Erythroblast (primary cell): ENCODE measurements at regions not wholly inside any gene's neighbourhood (a gene's known extent, or its start where the extent isn't known, plus 50 kb on each side); places are given as distances from the start of the nearest gene placed in this dataset.

Source experiments
- DNase-seq, 2 experiments: peaks; one replicate each; lab custom pipeline; 2025; lab: John Stamatoyannopoulos, UW
- GATA1 ChIP-seq: IDR thresholded peaks from 2 replicates; pipeline ENCODE4 v1.6.1; 2011; ENCODE audit warnings: low read depth, mild to moderate bottlenecking, control low read depth, low read length, moderate library complexity
- POLR2A ChIP-seq: IDR thresholded peaks from 2 replicates; pipeline ENCODE4 v1.6.1; 2011; ENCODE audit warnings: mild to moderate bottlenecking, low read length

DNA sequence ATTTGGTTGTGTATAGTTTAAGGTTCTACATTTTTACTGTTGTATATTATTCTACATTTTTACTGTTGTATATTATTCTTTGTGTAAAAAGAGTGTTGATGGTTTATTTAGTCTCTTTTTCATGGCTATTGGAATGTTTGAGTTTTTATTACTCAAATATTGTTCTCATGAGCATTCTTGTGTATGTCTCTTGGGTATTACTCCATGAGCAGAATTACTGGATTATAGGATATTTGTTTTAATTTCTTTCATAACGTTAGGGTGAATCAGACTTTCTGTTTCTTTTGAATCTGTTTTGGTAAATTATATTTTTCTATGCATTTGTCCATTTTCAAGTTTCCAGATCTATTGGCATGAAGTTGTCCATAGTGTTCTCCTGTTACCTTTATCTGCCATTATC lies 111.6 kb downstream of the DYNAP start:
- DNase-seq, result no peak
- TF ChIP-seq GATA1 (no peak), POLR2A (no peak)

DNA sequence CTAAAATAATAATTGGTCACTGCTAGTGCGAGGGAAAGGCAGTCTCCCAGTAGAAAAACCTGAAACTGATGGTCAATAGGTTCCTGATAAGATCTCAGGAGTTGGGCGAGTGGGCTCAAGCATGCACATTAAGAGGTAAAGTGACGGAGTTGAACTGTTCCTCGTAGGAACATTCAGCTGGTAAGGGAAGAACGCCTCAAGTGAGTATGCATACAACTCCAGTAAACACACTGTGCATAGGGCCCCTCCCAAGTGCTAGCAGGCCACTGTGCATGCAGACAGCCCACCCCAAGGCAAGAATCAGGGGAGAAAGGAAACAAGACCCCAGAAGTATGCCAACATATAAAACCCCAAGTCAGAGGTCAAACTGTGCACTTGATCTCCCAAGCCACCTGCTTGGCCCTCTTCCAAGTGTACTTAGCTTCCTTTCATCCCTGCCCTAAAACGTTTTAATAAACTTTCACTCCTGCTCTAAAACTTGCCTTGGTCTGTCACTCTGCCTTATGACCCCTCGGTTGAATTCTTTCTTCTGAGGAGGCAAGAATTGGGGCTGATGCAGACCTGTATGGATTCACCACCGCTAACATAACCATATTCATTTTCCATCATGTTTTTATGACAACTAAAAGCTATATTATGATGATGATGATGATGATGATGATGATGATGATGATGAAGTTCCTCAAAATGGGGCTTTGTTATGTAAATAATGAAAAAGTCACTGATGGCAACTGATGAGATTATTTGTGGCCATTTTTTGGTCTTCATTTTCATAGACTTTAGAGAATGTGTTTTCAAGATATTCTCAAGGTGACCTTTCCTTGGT lies 118.0 kb upstream of the RAB27B start:
- DNase-seq, result peak; percentile 26 to 48
- no peak for TF ChIP-seq POLR2A
- no peak for TF ChIP-seq GATA1

DNA sequence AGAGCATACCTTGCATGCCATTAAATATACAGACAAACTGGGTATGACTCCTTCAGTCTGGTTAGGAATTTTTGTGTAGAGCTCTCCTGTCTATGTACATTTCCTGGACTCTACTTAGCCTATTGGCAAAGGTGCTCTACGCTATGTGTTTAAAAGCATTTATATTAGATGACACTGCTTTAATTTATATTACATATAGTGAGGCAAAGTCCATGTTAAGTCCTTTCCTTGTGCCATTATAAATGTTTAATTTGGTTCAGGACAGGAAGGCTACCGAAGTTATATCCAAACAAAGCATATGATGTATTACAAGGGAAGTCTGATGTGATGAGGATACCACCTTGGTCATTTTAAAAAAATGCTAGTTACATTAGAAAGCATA lies 117.4 kb upstream of the RAB27B start:
- DNase-seq, result no peak
- TF ChIP-seq POLR2A, result no peak
- TF ChIP-seq GATA1, result no peak

DNA sequence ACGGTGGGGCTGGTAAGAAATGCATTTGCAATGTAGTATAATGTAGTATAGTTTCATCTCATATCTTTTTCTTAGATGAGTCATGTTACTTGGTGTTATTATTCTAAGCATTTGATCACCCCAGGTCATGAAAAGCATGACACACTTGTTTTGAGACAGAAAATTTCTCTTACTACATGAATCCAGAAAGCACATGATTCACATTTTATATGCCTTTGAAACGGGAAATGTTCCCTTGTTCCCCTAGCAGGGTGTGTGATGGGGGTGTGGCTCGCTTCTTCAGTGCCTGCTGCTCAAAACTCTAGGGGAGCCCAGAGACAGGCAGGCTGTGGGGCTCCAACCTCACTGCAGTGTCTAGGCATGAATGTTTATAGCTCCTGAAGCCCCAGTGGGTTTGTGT lies 116.0 kb upstream of the RAB27B start:
- TF ChIP-seq POLR2A, result no peak
- no peak for TF ChIP-seq GATA1
- DNase-seq, result peak; percentile 14 to 40

DNA sequence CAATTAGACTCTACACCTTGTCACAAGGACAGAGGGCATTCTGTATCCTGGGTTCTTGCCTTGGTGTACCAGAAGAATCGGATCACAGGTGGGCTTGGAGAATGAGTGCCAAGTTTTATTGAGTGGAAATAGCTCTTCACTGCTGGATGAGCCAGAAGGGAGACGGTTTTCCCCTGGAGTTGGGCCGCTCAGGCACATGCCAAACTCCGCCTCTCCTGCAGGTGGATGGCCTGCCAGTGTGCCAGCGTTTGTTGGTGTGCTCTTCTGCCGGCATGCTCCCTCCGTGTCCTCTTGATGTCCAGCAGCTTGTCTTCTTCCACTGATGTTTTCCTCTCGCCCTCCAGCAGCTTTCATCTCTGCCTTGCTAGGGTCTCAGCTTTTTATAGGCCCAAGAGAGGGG lies 115.5 kb upstream of the RAB27B start:
- no peak for TF ChIP-seq POLR2A
- TF ChIP-seq GATA1, result no peak
- no peak for DNase-seq

DNA sequence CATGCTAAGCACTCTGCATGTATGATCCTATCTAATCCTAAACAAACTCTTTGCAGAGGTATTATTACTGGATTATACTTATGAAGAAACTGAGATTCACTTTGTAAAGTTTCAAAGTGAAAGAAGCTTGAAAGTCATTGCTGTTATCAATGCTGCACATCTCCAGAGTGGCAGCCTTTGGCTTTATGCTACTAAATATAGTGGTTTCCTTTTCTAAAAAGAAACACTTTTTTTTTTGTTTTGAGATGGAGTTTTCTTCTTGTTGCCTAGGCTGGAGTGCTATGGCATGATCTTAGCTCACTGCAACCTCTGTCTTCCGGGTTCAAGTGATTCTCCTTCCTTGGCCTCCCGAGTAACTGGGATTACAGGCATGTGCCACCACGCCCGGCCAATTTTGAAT lies 114.9 kb upstream of the RAB27B start:
- DNase-seq, result no peak
- TF ChIP-seq POLR2A, result no peak
- peak; percentile 15 for TF ChIP-seq GATA1

DNA sequence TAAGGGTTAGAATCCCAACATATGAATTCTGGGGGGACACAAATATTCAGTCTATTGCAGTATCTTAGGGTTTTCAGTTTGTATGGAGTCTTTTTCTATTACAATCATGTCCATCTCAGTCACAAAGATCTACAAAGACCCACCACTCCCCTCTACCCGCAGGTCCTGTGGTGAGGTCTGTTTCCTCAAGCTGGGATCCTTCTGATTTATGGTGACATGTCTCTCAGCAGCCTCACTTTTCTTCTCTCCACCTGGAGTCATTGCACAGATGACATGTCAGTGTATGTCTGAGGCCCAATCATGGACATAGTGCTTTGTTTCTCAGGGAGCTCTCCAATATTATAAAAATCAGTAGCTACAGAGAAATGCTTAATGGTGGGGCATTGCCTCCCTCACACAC lies 113.4 kb upstream of the RAB27B start:
- TF ChIP-seq GATA1 (no peak), POLR2A (no peak)

DNA sequence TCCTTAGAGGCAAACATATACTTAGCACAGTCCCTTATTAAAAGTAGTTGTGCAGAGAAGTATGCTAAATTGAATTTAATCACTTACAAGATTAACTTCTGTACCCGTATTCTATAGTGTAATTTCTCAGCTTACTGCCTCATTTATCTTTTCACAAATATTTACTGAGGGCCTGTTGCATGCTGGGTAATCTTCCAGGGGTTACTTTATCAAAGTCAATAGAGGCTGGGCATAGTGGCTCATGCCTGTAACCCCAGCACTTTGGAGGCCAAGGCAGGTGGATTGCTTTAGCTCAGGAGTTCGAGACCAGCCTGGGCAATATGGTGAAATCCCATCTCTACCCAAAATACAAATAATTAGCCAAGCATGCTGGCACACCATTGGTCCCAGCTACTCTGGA lies 111.7 kb upstream of the RAB27B start:
- no peak for TF ChIP-seq POLR2A
- TF ChIP-seq GATA1, result no peak
- DNase-seq, result no peak

More for the DNA sequence above, 113.4 kb upstream of the RAB27B start:
- DNase-seq, result no peak

DNA sequence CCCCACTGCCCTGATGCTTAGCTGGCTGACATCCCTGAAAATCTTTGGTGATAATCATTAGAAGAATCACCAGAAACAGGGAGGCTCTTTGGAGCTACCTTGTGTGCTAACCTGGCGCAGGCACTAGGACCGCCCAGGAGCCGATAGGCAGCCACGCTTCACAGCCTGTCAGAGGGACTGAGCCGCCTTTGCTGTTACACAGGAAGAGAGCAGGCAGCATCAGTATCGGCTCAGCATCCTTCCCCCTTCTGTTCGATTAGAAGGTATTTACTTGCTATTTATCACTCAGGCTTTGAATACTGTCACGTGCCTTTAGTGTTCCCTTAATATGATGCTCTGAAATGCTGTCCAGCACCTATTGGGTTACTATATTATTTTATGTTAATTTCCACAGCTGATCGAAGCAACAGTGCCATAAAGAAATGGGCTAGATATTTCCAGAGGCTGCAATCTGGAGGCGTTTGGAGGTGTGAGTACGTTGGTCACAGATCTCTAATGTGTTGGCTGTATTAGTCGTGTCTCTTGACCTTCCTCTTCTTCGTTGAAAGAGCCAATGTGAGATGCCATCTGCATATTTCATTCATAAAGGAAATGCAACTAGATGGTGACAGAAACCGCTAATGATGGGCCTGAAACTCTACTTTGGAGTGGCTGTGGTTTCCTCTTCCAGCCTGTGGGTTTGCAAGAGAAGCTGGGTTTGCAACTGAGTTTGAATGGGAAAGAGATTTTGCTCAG lies 110.4 kb upstream of the RAB27B start:
- peak; percentile 22 to 41 for DNase-seq
- TF ChIP-seq POLR2A (no peak), GATA1 (no peak)

DNA sequence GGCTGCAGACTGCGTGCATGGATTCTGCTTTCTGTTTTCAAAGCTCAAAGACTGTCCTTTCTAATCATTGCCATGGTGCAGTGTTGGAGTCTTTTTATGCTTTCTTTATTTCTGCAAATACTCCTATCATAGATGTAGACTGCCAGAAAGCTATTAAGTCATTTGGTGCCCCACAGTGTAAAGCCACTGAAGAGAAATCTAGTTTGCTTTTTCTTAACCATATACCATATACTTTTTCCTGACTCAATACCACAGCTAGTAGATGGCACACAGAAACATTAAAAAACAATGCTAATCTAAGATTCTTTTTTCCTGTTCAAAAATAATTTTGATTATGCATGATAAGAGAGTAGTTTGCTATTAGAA lies 109.9 kb upstream of the RAB27B start:
- TF ChIP-seq GATA1 (no peak), POLR2A (no peak)
- no peak for DNase-seq

DNA sequence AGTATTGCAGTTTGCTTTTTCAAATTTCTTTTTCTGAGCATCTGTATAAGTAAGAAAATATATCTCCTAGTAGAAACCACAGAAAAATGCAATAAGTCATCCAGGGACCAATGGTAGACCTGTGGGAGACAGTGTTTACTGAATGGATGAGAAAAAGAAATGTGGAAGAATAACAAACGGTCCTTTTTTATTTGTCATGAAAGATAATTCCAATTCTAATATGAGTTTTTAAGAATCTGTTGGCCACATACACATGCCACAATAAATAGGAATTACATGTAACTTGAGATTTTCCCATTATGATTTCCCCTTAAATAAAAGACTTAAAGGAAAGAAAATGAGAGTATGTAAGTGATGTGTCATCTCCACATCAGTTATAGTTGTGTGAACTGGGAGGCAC lies 107.7 kb upstream of the RAB27B start:
- TF ChIP-seq GATA1 (no peak), POLR2A (no peak)
- DNase-seq, result no peak

DNA sequence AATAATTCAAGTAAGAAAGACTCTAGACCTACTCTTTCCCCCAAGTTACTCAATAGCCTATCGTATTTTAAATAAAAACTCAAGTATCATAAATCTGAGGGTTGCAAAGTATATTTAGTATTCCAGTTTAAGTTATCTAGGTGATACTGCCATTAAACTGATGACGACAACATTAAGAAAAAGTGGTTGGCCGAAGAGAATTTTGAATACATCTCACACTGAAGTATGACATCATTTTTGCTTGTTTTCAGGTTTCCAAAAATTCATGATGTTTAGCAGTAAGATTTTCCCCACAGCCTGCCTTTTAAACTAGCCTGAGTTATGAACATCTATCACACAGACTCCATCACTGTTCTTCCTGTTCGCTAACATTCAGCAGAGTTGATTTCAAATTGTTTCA lies 102.1 kb upstream of the RAB27B start:
- TF ChIP-seq GATA1, result no peak
- no peak for TF ChIP-seq POLR2A
- no peak for DNase-seq

DNA sequence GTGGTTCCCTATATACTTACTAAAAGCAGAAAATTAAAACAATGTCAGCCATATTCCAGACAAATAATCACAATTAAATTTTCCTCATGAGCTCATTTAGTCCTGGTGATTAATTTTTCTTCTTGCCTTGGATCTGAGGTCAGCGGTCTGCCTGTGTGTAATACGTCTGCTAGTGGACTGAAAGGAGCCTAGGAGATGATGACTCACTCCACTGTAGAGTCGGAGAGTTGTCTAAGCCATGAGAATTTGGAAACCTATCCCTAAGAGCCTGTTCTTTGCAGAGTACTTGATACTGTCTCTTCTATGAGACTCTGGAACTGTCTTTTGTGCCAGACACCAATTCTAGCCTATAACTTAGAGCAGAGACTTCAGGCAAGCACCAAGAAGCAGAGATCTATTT lies 94.2 kb upstream of the RAB27B start:
- TF ChIP-seq GATA1 (no peak), POLR2A (no peak)
- DNase-seq, result peak in 1 of 2 experiments; percentile 8

DNA sequence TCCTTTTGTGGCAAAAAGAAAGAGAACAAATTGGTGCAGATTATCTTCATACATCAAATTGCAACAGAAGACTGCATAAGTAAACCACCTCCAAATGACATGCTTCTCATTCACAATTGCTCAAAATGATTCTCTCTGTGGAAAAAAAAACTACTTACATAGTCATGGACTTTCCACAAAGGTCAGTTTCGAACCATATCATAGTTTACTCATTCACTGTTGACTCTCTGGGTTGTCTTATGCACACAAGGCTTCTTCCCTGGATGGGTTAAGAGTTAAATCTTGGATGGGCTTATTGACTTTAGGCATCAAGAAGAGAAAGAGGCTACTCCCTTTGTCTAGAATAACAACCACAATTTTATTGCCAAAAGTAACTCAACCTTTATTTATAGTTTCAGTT lies 91.3 kb upstream of the RAB27B start:
- DNase-seq, result no peak
- TF ChIP-seq GATA1 (no peak), POLR2A (no peak)
